Progenitor cell of endocrine pancreas (in vitro differentiated cells): ENCODE measurements at regions not wholly inside any gene's neighbourhood (a gene's known extent, or its start where the extent isn't known, plus 50 kb on each side); places are given as distances from the start of the nearest gene placed in this dataset.

ENCODE experiments used
- DNase-seq: peaks from one replicate; pipeline ENCODE4 v3.0.0; 2021; ENCODE audit warnings: low spot score; ENCODE audit not compliant: unreplicated experiment
- H3K27ac Mint-ChIP-seq: 2 replicates; pipeline ENCODE4 v1.8.0; 2021; ENCODE audit warnings: mild to moderate bottlenecking, moderate library complexity, mixed read lengths
- H3K27me3 Mint-ChIP-seq: 2 replicates; pipeline ENCODE4 v1.8.0; 2021; ENCODE audit warnings: mixed read lengths
- H3K36me3 Mint-ChIP-seq: 2 replicates; pipeline ENCODE4 v1.8.0; 2022; ENCODE audit warnings: mixed read lengths; ENCODE audit not compliant: insufficient read depth
- H3K4me1 Mint-ChIP-seq: 2 replicates; pipeline ENCODE4 v1.8.0; 2021; ENCODE audit warnings: low read depth, mixed read lengths
- H3K4me3 Mint-ChIP-seq: 2 replicates; pipeline ENCODE4 v1.8.0; 2021; ENCODE audit warnings: low read depth, mild to moderate bottlenecking, moderate library complexity, mixed read lengths
- H3K9me3 Mint-ChIP-seq: 2 replicates; pipeline ENCODE4 v1.8.0; 2021; ENCODE audit warnings: low read depth, mixed read lengths
- TF ChIP-seq, protein P1 (sequence below): fragments of 200-600 bp; sonication (generic); IDR thresholded peaks from one replicate; pipeline ENCODE4 v1.5.0; 2021; ENCODE audit warnings: antibody characterized with exemption, mild to moderate bottlenecking; ENCODE audit not compliant: unreplicated experiment

DNA sequence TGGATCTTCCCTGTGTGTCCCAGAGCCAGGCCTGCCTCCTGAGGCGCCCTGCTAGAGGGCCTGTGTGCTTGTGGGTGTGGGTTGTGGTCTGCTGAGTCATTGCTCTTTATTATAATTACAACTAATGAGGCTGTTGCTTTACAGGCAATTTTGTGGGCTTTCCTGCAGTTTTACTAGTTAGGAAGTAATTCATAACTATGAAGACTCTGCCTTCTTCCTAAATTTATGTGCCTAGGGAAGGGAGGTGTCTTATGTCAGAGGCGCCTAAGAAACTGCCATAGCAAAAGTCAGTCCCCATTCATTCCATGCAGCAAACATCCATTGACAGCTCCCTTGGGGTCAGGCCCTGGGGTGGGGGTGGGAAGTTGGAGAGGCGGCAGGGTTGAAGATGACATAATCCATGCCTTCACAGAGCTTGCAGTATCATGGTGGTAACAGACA, 359.2 kb downstream of the IDS start:
- no peaks in the 10 kb centered on the region for H3K4me1 Mint-ChIP-seq
- DNase-seq = no peak
- no peaks in the 10 kb centered on the region for H3K27me3 Mint-ChIP-seq
- no peak overlapping the region for H3K27ac Mint-ChIP-seq
- no peaks in the 10 kb centered on the region for H3K36me3 Mint-ChIP-seq
- TF ChIP-seq, protein P1, sequence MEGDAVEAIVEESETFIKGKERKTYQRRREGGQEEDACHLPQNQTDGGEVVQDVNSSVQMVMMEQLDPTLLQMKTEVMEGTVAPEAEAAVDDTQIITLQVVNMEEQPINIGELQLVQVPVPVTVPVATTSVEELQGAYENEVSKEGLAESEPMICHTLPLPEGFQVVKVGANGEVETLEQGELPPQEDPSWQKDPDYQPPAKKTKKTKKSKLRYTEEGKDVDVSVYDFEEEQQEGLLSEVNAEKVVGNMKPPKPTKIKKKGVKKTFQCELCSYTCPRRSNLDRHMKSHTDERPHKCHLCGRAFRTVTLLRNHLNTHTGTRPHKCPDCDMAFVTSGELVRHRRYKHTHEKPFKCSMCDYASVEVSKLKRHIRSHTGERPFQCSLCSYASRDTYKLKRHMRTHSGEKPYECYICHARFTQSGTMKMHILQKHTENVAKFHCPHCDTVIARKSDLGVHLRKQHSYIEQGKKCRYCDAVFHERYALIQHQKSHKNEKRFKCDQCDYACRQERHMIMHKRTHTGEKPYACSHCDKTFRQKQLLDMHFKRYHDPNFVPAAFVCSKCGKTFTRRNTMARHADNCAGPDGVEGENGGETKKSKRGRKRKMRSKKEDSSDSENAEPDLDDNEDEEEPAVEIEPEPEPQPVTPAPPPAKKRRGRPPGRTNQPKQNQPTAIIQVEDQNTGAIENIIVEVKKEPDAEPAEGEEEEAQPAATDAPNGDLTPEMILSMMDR = no peak
- H3K9me3 Mint-ChIP-seq = peaks cover 15% of the 10 kb centered on the region
- H3K4me3 Mint-ChIP-seq = no peak overlapping the region

DNA sequence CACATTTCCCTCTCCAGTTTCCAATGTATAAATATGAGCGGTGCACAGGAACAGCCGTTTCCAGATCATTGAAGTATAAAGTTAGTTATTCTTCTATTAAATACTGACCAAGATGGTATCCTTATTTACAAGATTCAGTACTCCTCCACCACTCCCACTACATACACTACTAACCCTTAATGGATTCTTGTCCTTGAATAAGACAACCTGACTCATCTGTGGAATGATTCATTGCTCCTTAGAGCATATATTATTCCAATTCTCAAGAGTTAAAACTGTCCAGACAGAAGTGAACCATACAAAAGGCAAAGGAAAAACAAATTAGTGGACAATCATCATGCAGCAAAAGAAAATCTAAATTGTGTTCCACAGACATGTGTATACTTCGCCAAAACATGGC, 373.3 kb downstream of the IDS start:
- no peaks in the 10 kb centered on the region for H3K27me3 Mint-ChIP-seq
- H3K27ac Mint-ChIP-seq = no peak overlapping the region
- no peaks in the 10 kb centered on the region for H3K36me3 Mint-ChIP-seq
- no peak for DNase-seq
- no peaks in the 10 kb centered on the region for H3K4me1 Mint-ChIP-seq
- H3K4me3 Mint-ChIP-seq = no peak overlapping the region
- H3K9me3 Mint-ChIP-seq = peaks cover 14% of the 10 kb centered on the region
- TF ChIP-seq, protein P1 = no peak

DNA sequence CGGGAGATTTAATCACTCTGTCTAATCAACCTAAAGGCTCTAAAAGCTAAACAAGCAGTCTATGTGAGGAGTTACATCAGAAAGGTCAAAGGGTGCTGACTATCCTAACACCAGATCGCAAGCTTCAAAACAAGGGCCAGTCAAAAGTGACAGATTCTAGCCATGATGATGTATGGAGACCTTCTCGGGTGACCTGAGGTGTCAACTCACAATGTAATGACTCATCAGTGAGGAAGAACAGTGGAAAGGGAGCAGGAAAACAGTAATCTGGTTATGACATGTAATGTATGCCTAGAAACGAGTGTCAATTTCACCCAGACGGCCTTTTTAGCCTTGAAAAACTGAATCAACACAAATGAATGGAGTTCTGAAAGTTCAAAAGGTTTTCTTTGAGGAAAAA, 375.3 kb downstream of the IDS start:
- Mint-ChIP-seq H3K4me3 (no peak overlapping the region), H3K36me3 (no peaks in the 10 kb centered on the region), H3K9me3 (peaks cover 9% of the 10 kb centered on the region), H3K27ac (no peak overlapping the region), H3K4me1 (no peaks in the 10 kb centered on the region), H3K27me3 (no peaks in the 10 kb centered on the region)
- TF ChIP-seq, protein P1 = no peak
- DNase-seq = no peak

- Mint-ChIP-seq H3K9me3 (peaks cover 14% of the 10 kb centered on the region), H3K27me3 (peaks cover 8% of the 10 kb centered on the region), H3K4me3 (no peak overlapping the region), H3K27ac (no peak overlapping the region), H3K36me3 (no peaks in the 10 kb centered on the region), H3K4me1 (no peaks in the 10 kb centered on the region)
- DNase-seq = no peak
- TF ChIP-seq, protein P1 = no peak
These were observed 380.5 kb downstream of the IDS start for GRCh38 chrX:149124526-149125108.

DNA sequence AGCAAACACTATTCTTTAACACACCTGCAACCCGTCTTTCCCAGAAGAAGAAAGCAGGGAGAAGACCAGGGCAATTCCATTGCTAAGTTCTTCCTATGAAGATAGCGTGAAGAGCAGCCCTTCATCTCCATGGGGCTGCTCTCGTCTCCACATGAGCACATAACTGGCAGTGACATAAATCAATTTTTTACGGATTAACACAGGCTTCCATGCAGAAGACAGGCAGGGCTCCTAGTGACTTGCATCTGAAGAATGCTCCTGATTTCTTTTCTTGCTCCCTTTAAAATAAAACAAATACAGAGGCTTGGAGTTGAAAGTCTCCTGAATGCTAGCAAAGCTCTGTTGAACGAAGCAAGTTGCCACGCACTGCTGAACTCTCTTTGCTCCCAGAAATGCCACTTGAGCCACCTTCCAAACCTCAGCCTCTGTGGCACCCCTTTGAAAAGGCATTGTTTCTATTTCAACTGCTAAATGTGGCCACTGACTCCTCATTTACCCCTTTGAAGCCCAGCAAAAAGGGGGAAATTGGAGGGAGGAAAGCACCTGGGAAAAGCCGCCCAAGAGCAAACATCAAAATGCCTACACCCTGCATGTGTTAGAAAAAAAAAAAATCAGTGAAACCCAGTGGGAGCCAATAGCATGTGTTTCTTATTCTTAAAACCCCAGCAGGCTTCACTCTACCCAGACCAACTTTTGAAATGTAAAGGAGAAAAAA, 383.7 kb downstream of the IDS start:
- Mint-ChIP-seq H3K27ac (no peak overlapping the region), H3K9me3 (peaks cover 13% of the 10 kb centered on the region), H3K27me3 (peaks cover 8% of the 10 kb centered on the region), H3K36me3 (no peaks in the 10 kb centered on the region), H3K4me3 (no peak overlapping the region), H3K4me1 (no peaks in the 10 kb centered on the region)
- DNase-seq = no peak
- TF ChIP-seq, protein P1 = no peak
